NCI-H2107 (cell line): ENCODE measurements at regions not wholly inside any gene's neighbourhood (a gene's known extent, or its start where the extent isn't known, plus 50 kb on each side); places are given as distances from the start of the nearest gene placed in this dataset.
A peak's percentile ranks its signal among the peaks of the same experiment; 100 is the strongest.

Experiments used
- DNase-seq: peaks from one replicate; lab custom pipeline; 2025; lab: John Stamatoyannopoulos, UW

- no peak for DNase-seq
Observed at GRCh38 chr15:97615114-97615513, 345.4 kb upstream of the ARRDC4 start.

- no peak for DNase-seq
Observed at GRCh38 chr15:97623091-97623661, 337.3 kb upstream of the ARRDC4 start.

GRCh38 chr15:97627634-97628033, 332.9 kb upstream of the ARRDC4 start:
- no peak for DNase-seq

GRCh38 chr15:97645758-97646157, 314.7 kb upstream of the ARRDC4 start:
- DNase-seq: no peak

GRCh38 chr15:97648728-97649127, 311.8 kb upstream of the ARRDC4 start:
- DNase-seq: no peak

GRCh38 chr15:97652041-97652440, 308.5 kb upstream of the ARRDC4 start:
- peak; percentile 51 for DNase-seq

GRCh38 chr15:97652700-97653167, 307.8 kb upstream of the ARRDC4 start:
- DNase-seq: peak; percentile 73

- no peak for DNase-seq
Observed at GRCh38 chr15:97653896-97654295, 306.6 kb upstream of the ARRDC4 start.

GRCh38 chr15:97654481-97655076, 305.9 kb upstream of the ARRDC4 start:
- peak; percentile 1 for DNase-seq

- DNase-seq: no peak
Observed at GRCh38 chr15:97661796-97662195, 298.7 kb upstream of the ARRDC4 start.

- no peak for DNase-seq
Observed at GRCh38 chr15:97672586-97672985, 287.9 kb upstream of the ARRDC4 start.

- no peak for DNase-seq
Observed at GRCh38 chr15:97678656-97679055, 281.8 kb upstream of the ARRDC4 start.

GRCh38 chr15:97679106-97679688, 281.3 kb upstream of the ARRDC4 start:
- no peak for DNase-seq

- DNase-seq: no peak
Observed at GRCh38 chr15:97680606-97681220, 279.8 kb upstream of the ARRDC4 start.

- DNase-seq: no peak
Observed at GRCh38 chr15:97683831-97684230, 276.7 kb upstream of the ARRDC4 start.

- DNase-seq: peak; percentile 1
Observed at GRCh38 chr15:97684249-97684648, 276.3 kb upstream of the ARRDC4 start.

- no peak for DNase-seq
Observed at GRCh38 chr15:97686324-97686723, 274.2 kb upstream of the ARRDC4 start.

- peak; percentile 1 for DNase-seq
Observed at GRCh38 chr15:97687654-97688053, 272.8 kb upstream of the ARRDC4 start.

GRCh38 chr15:97688177-97688576, 272.3 kb upstream of the ARRDC4 start:
- no peak for DNase-seq

- DNase-seq: no peak
Observed at GRCh38 chr15:97688886-97689285, 271.6 kb upstream of the ARRDC4 start.

GRCh38 chr15:97691078-97691477, 269.4 kb upstream of the ARRDC4 start:
- DNase-seq: no peak

- DNase-seq: no peak
Observed at GRCh38 chr15:97691799-97692198, 268.7 kb upstream of the ARRDC4 start.

- DNase-seq: no peak
Observed at GRCh38 chr15:97692301-97693015, 268.0 kb upstream of the ARRDC4 start.
